OCI-M2 (cell line): ENCODE measurements at regions not wholly inside any gene's neighbourhood (a gene's known extent, or its start where the extent isn't known, plus 50 kb on each side); places are given as distances from the start of the nearest gene placed in this dataset.

Experiments
- DNase-seq: peaks from one replicate; lab custom pipeline; 2025; ENCODE audit not compliant: unreplicated experiment; lab: John Stamatoyannopoulos, UW

DNA sequence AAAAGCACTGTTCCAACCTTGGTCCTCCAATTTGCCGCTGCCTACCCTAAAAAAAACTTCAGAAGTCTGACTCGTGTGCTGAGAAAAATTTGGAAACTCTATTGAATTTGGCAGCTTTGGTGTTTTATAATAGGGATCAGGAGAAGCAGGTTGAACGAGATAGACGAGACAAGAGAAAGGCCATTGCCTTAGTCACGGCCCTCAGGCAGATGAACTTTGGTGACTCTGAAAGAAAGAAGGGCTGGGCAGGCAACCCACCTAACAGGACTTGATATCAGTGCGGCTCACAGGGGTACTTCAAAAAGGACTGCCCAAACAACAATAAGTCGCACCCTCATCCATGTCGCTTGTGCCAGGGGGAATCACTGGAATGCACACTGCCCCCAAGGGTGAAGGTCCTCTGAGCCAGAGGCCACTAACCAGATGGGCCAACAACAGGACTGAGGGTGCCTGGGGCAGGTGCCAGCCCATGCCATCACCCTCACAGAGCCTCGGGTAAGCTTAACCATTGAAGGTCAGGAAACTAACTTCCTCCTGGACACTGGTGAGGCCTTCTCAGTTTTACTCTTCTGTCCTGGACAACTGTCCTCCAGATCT is 102.5 kb upstream of the SSTR1 start:
- DNase-seq = no peak

DNA sequence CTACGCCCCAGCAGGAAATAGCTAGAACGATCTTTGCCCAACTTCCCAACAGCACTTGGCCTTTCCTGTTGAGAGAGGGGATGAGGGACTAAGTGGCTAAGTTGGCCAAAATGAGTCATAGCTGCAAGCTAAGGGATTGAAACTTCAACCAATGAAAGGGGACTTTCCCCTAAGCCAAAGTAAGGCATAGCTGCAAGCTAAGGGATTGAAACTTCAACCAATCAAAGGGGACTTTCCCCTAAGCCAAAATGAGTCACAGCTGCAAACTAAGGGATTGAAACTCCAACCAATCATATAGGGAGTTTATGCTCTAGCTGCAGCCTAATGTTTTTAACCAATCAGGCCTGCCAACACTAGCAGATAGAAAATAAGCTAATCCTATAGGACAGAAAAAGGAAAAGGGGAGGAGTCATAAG is 100.5 kb upstream of the SSTR1 start:
- DNase-seq = no peak

DNA sequence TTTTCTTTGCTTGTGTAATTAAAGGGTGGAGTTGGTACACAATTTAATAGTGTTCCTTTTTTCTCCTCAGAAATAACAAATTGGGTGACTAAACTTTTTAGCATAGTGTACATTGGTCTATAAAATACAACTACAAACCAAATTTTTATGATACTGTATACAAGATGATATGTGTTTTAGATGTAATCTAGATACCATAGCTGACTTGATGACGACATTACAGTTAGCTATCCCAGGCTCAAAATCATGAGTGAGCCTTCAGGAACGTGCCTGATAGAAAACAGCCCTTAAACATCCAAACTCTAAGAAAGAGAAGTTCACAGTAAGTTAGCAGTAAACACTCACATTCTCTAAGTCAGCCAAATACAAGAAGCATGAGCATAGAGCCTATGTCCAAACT is 99.0 kb upstream of the SSTR1 start:
- no peak for DNase-seq

DNA sequence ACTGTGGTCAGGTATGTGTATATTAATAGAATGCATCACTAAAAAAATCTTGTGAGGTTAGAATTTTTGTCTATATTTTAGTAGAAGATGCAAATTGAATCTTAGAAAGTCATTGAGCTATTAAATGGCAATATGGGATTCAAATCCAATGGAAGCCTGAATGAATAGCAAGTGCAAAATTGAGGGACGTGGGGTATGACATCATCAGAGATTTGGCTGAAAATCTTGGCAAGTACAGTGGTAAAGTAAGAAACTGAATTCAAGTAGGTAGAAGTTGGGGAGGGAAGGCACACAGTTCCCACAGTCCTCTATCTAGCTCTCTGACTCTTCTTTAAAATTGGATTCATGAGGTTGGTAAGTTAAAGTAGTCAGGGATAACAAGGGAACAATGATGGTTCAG is 97.4 kb upstream of the SSTR1 start:
- no peak for DNase-seq

DNA sequence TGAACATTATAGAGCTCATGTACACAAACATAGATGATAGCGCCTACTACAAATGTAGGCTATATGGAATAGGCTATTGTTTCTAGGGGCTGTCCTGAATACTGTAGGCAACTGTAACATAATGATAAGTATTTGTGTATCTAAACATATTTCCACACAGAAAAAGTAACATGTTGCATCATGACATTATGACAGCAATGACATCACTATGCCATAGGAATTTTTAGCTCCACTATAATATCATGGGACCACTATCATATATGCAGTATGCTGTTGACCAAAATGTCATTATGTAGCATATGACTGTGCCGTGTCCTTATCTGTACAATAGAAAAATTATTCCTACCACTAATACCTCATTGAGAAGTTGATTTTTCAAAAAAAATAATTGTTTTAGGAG is 96.7 kb upstream of the SSTR1 start:
- DNase-seq = no peak

DNA sequence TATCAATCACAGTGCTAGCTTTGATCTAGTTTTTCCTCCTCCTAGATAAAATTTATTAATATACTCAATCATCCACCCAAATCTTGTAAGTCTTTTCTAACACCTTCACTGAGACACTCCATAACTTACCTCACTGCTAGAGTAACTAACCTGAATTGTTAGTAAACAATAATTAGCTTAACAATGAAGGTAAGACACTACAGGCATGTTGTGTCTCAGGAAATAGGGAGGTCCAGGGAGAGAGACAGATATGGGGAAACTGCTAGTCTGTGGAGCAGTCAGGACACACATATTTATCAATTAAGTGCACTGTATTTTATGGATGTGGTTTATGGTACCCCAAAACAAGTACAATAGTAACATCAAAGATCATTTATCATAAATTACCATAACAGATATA is 94.2 kb upstream of the SSTR1 start:
- no peak for DNase-seq

DNA sequence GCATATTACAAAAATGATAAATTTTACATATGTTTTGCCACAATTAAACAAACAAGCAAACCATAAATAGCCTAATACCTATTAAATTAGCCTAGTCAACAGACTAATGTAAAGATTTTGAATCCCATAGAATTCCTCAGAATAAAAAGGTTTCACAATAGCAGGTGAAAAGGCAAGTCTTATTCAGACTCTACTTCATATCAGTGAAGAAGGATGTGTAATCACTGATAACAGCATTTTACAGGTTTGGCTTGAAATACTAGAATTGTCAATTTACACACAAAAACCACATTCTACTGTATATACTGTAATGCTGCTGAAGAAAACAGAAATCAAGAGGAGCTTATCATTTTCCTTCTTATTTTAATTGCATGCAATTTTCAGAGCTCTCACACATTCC is 90.8 kb upstream of the SSTR1 start:
- DNase-seq = no peak

DNA sequence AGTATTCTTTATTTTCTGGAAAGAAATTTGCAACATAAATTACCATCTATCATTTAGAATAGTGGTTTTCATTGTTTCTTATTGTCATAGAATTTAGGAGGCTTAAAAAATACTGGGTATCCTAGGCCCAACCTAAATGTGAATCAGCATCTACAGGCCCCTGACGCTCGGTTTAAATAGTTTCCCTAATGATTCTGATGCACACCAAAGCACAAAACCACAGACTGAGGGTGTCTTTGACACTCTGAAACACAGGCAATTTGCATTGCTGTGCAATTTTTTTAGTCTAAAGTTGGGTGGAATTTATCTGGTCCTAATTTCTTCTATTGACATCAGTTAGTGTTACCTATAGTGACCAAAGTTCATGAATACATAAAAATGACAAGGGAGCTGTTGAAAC is 87.6 kb upstream of the SSTR1 start:
- DNase-seq = no peak

DNA sequence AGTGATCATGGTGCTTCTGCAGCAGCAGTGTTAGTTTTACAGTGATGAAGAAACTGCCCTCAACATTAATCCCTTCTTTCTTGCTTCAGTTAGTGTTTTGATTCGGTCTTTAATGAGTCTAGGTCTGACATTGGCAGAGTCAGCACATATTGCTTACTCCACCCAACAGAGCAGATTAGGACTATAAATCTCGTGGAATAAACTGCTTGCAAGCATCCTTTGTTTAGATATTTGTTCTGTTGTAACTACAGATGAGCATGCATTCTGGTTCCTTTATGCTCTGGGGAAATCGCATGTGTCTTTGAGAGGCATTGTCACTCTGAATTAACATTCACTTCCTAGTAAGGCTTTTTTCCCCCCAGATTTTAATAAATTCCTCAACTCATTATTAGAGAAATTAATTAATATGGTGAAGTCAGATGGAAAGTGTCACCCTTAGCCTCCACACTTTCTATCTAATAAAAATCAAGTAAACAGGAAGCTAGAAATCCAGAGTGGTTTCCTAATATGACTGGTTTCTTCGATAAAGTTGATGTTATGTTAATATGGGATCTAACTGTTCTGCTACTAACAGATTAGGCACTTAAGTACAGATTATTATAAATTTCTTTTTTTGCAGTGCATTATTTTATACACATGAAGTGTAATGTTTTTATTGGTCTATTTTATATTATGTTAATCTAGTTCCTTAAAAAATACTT is 86.2 kb upstream of the SSTR1 start:
- DNase-seq = no peak

DNA sequence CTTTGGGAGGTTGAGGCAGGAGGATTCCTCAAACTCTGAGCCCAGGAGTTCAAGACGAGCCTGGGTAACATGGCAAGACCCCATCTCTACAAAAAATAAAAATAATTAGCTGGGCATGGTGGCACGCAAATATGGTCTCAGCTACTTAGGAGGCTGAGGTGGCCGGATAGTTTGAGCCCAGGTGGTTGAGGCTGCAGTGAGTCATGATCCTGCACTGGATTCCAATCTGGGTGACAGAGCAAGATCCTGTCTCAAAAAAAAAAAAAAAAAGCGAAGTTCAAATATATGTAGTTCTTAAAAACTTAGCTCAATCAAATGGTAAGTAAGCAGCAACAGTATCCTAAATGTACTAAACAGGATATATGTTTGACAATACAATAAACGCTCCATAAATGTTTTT is 85.5 kb upstream of the SSTR1 start:
- DNase-seq = no peak

DNA sequence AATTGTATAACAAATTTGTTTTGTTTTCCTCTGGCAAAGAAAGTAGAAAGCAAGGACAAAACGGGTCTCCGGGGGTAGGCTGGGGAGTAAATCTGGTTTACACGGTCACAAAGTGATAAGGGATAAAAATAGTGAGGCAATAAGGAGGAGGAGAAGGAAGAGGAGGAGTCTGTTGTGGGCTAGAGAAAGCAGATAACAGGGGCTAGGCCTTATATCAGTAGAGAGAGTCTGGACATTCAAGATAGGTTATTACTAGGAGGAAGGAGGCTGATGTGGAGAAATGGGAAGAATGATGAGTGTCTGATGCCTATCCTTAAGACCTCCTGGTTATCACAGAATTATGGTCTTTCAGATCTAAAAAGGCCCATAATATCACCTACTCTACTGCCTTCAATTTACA is 83.2 kb upstream of the SSTR1 start:
- DNase-seq = no peak

DNA sequence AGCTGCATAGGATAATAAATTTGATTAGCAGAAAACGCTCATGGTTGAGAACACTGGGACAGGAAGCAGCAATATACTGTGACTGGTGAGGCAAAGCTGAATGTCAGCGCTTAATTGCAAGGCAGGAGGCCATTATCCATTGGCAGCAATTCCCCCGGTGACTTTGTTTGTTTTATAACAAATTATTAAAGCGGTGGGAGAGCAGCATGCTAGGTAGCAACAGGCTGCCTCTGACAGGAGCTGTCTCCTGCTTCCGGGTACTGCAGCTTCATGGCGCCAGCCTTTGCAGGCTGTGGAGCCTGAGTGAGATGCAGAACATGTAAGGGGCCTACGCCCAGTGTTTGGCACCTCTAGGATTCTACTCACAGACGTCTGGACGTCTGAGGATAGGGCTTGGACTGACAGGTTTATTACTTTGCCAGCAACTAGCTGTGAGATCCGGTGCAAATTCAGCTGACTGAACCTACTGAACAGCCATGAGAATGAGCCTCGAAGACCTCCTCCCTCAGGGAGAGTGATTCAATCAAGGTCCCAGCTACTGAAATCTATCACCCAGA is 82.1 kb upstream of the SSTR1 start:
- DNase-seq = no peak

DNA sequence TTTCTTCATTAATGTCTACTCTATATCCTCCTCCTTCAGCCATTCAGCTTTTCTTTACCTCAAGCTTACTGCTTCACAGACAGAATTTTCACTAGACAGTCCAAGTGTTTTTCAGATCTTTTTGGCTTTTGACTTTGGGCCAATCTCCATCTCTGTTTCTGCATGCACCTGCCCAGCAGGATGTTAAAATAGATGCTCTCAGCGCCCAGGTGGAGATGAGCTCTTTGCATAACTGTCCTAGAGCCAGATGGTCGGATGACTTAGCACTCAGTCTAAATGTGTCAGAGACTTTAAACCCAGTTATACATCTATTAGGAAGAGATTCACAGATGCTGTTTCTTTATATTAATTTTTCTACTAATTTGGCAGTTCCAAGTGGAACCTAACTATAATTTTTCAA is 80.3 kb upstream of the SSTR1 start:
- DNase-seq = no peak

DNA sequence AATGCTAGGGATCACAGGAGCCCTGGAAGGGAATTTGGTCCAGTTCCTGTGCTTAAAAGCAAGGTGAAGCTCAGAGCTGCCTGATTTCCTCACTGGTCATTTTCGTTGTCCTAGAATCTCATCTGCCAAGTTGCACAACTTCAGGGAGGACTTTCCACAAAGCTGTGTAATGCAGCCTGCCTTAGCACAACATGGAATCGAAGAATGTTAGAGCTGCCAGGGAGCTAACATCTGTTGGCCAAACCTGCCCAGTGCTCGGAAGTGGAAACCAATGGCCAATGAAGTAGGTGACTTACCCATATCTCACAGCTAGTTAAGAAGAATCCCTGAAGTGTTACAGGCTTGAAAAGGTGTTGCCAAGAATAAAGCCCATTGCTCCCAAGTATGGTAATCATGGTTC is 79.9 kb upstream of the SSTR1 start:
- DNase-seq = no peak

DNA sequence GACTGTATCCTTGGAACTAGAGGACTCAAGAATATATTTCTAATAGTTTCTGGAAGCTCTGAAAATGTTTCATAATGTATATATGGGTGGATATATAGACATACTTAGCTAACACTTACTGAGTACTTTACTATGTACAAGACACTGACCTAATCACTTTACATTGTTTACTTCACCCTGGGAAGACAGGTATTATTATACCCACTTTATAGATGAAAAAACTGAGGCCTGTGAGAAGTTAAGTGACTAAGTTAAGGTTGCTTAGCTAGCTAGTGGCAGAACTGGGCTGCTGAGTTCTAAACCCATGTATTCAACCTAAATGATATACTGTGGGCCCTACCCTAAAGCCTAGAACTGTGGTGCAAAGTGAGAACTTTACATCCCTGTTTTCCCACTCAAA is 79.1 kb upstream of the SSTR1 start:
- no peak for DNase-seq

DNA sequence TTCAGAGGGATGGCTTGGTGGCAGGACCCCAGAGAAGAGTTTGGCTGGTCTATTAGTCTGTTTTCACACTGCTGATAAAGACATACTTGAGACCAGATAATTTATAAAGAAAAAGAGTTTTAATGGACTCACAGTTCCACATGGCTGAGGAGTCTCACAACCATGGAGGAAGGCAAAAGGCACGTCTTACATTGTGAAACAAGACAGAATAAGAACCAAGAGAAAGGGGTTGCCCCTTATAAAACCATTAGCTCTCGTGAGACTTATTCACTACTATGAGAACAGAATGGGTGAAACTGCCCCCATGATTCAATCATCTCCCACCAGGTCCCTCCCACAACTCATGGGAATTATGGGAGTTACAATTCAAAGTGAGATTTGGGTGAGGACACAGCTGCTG is 78.5 kb upstream of the SSTR1 start:
- no peak for DNase-seq

DNA sequence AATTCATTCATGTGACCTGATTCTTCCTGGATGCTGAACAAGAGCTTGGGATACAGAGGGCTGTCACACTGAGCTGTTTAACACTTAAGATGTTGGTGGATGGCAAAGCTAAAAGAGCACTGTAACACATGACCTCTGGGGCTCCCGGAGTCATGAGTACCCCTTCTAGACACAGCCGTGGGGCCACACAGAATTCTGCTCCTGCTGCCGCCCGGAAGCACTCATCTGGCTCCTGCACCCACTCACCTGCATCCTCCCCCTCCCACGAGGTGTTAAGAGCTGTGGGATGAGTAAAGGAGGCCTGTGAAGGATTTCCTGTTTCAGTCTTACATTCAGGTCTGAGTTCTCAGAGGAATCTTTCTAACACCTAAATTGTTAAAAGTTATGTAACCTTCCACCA is 78.0 kb upstream of the SSTR1 start:
- DNase-seq = no peak

DNA sequence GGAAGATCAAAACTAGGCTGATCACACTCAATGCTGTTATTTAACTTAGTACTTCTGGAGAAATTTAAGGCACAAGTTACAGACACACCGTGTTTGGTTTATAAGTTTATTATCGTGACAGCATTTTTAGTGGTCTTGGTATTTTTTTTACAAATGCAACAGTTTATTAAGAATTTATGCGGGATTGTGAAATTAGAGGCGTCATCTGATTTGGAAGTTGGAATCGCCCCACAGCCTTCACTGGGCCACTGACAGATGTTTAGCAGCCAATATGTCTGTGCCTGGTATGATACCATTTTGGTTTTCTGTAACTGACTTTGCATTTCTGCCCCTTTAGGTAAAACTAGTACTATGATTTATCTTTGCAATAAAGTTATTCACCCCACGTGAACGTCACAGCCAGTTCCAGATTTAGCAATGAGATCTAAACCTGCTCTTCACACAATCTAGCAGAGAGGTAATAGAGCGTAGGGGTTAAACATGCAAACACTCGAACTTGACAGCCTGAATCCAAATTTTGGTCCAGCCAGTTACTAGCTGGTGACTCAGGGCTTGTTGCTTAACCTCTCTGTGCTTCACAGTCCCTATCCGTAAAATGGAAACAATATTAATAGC is 73.2 kb upstream of the SSTR1 start:
- DNase-seq = no peak

DNA sequence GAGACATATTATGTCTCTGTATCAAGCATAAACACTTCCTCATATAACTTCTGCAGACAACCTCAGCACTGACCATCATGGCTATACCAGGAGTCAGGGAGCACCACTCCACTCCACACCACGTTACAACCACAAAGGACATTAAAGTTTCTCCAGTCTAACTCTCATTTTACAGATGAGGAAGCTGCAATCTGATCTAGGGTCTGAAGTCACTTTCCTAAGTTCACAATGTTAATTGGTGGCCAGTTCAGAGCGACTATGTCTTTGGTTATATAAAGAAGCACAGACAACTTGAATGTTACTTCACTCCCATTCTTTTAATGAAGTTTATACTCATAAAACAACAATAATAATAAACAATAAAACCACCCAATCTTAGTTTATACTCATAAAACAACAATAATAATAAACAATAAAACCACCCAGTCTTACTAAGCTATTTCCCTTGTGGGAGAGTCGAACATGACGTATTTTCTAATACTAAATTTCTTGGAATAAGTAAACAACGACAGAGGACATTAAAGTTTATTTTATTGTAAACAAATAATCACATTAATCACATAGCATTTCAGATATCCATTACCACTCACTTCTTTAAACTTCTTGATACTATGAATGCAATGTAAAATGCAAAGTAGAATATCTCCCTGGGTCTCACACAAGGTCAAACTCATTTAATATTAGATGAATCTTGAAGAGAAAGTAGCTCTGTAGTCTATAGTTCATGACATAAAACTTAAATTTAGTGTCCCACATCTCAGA is 72.4 kb upstream of the SSTR1 start:
- no peak for DNase-seq

DNA sequence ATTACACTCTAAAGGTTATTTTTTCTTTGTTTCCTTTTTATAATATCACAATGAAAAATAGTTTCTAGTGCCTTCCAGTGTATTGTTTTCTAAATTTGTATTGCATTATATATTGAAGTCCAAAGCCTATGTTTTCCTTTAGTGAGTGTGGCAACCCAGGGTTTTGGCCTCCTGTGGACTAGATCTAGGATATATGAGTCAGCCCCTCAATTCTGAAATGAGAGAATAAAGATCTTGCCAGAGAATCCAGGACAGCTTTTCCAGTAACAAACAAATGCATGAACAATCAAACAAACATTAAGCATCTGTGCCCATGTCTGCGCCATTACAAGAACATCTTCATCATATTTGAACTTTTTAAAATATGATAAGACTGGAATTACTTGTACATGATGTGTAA is 70.7 kb upstream of the SSTR1 start:
- no peak for DNase-seq

DNA sequence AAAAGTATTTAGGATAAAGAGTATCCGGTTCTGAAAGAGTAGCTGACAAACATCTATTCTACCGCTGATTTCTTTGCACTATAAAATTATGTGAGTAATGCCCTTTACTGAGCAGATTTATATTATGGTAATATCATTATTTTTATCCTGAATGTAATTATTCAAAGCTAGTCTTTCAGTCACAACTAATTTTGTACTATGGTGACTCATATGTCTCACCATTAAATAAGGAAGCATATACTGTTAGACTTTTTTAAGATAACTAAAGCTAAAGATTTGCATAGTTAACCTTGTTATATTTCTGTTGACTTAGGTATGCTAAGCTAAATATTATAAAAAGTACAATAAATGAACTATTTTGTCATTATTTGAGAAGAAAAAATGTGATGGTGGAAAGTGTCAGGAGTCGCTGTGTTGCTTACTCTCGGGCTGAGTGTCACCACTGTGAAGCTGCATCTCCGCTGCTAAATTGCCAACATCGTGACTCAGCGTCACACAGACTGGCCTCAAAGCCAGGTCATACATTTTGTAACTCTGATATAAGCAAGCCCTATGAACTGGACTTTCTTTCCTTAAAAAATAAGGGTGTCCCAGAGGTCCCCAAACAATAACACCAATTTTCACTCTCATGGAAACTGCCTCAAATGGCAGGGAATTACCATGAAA is 69.1 kb upstream of the SSTR1 start:
- no peak for DNase-seq
